ENCODE measurements at regions not wholly inside any gene's neighbourhood (a gene's known extent, or its start where the extent isn't known, plus 50 kb on each side); places are given as distances from the start of the nearest gene placed in this dataset.

GRCh38 chr9:20009606-20010005 lies 220.8 kb upstream of the SLC24A2 start:
- no peak for DNase-seq (ENCODE audit: low read depth in 2 of 3, low spot score in 1 of 3)

GRCh38 chr9:20002011-20002410 lies 213.2 kb upstream of the SLC24A2 start:
- DNase-seq (ENCODE audit: low read depth in 2 of 3, low spot score in 1 of 3): no peak

DNA sequence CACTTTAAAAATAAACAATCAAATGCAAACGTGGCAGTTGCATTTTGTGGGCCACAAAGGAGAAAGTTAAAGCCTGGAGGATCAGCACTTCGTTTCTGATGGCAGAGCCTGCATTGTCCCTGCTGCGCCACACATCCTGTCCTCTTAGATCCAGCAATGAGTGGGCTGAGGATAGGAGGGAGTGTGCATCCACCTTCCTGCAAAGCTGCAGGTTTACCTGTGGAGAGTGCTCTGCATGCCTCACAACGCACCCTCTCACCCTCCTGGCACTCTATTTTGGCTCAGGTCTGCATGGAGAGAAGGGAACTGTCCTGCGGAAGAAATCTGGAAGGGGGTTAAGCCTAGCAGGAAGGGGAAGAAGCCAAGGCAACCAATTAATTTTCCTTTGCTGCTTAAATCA lies 212.2 kb upstream of the SLC24A2 start:
- DNase-seq (ENCODE audit: low read depth in 2 of 3, low spot score in 1 of 3): no peak

DNA sequence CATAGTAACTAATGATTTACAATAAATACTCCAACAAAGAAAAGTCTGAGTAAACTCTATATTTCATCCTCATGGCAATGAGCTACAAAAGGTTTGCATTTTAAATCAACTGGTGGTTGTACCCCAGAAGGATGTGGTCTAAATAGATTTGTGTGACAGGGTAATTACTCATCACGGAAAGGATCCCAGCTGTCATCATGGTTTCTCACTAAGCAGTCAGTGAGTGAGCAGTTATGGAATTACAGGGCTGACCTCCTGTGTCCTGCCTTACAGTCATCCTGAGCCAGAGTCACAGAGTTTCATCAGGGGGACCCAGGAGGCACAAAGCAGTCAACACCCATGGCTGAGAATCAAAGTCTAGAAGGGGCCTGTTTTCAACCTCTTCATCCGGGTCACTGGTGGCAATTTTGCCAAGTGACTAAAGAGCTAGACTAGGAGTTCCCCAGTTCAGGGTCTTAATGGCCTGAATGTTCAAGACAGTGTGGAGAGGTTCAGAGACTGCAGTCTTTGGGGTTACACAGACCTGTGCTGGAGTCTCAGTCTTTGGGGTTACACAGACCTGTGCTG lies 210.7 kb upstream of the SLC24A2 start:
- DNase-seq (ENCODE audit: low read depth in 2 of 3, low spot score in 1 of 3): peak; percentile 42 to 68 (median 66)

- DNase-seq (ENCODE audit: low read depth in 2 of 3, low spot score in 1 of 3): no peak
These were observed 210.1 kb upstream of the SLC24A2 start for GRCh38 chr9:19998823-19999455.

GRCh38 chr9:19998153-19998552 lies 209.3 kb upstream of the SLC24A2 start:
- DNase-seq (ENCODE audit: low read depth in 2 of 3, low spot score in 1 of 3): peak in 1 of 3 donors; percentile 25

GRCh38 chr9:19995619-19996018 lies 206.8 kb upstream of the SLC24A2 start:
- no peak for DNase-seq (ENCODE audit: low read depth in 2 of 3, low spot score in 1 of 3)

DNA sequence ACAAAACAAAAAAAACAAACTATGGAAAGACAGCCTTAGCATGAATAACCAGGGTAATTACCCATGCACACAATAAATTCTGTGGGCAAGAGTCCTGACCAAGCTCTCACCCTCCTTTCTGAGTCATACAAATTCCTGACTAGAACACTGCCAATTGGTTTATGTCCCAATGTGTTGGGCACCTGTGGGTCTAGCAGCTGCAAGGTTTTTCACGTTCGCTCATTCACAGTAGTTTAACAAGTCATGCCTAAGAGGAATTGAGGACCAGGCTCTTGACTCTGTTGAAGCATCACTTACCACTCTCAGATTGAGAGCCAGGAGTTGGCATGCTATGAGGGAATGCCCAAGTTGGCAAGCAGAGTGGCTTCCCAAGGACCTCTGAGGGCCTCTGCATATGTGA lies 205.5 kb upstream of the SLC24A2 start:
- no peak for DNase-seq (ENCODE audit: low read depth in 2 of 3, low spot score in 1 of 3)

DNA sequence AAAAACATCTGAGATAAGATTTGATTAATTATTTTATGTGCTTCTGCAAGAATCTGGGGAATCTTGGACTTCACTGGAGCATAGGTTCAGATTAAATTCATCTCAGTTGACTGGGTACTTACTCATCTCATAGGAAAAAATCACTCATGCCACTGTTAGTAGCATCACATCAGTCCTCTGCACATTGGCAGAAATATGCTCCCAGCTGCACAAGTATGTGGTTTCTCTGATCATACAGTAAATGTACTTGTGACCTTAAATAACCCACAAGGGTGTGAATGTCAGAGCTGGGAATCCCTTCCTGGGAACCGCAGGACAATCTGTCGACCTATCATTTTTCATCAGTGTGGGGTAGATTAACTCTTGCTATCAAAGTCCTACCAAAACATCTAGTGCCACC lies 203.7 kb upstream of the SLC24A2 start:
- no peak for DNase-seq (ENCODE audit: low read depth in 2 of 3, low spot score in 1 of 3)

- DNase-seq (ENCODE audit: low read depth in 2 of 3, low spot score in 1 of 3): no peak
These were observed 200.4 kb upstream of the SLC24A2 start for GRCh38 chr9:19989213-19989612.

DNA sequence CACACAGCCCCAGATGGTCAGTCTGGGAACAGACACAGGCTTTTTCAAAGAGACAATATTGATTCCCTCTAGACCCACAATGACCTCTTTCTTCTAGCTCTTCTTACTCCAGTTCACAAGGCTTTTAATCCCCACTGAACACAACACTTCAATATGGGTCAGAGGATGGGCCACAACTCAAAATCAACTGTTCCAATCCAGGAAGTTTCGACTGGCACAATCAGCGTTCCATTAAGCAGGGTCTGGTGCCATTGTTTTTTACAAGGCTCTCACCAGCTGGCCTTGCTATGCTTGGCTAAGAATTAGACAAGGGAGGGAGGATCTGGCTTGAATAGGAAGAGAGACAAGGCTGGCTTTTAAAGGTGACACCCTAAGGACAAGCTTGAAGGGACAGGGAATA lies 199.4 kb upstream of the SLC24A2 start:
- no peak for DNase-seq (ENCODE audit: low read depth in 2 of 3, low spot score in 1 of 3)

- DNase-seq (ENCODE audit: low read depth in 2 of 3, low spot score in 1 of 3): no peak
These were observed 196.2 kb upstream of the SLC24A2 start for GRCh38 chr9:19985081-19985480.

GRCh38 chr9:19976226-19976625 lies 187.4 kb upstream of the SLC24A2 start:
- peak in 2 of 3 donors; percentile 7 to 19 for DNase-seq (ENCODE audit: low read depth in 2 of 3, low spot score in 1 of 3)

GRCh38 chr9:19975499-19975898 lies 186.7 kb upstream of the SLC24A2 start:
- DNase-seq (ENCODE audit: low read depth in 2 of 3, low spot score in 1 of 3): no peak

DNA sequence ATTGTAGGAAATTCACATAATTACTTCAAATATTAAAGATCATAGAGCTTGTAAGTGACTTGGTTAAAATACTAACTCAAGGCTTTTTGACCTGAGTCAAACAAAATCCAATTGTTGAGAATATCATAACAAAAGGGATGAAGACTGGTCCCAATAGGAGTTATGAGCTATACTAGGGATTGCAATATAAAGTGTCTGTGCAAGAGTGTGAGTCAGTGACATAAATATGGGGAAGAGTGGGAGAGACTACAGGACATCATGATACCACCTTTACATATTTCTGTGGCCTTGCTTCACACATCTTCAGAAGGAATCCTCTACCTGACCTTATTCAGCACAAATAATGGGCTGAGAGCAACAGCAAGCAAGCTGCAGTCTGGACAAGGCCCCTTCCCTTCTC lies 180.9 kb upstream of the SLC24A2 start:
- DNase-seq (ENCODE audit: low read depth in 2 of 3, low spot score in 1 of 3): no peak

DNA sequence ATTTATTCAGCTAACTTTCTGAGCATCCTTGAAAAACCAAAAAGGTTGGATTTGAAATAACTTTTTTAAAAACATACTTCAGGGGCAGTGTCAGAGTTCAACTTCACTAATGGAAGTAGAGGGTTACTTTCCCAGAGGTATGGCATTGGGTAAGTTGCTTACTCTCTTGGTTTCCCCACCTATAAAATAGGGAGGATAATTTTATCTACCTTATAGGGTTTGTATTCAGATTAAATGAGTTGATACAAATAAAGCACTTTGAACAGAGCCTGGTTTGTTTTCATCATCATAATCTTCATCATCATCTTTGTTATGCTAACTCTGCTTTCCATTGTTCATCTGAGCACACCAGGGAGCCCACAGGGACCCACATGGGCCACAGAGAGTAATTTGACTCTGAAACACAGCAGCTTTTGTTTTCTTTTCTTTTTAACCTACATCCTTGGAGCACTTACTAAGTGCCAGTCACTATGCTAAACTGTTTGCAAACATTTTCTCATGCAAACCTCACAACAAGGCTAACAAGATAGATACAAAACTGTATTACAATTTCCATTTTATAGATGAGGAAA lies 179.1 kb upstream of the SLC24A2 start:
- DNase-seq (ENCODE audit: low read depth in 2 of 3, low spot score in 1 of 3): no peak

GRCh38 chr9:19967216-19967887 lies 178.5 kb upstream of the SLC24A2 start:
- DNase-seq (ENCODE audit: low read depth in 2 of 3, low spot score in 1 of 3): no peak

GRCh38 chr9:19965336-19965735 lies 176.5 kb upstream of the SLC24A2 start:
- no peak for DNase-seq (ENCODE audit: low read depth in 2 of 3, low spot score in 1 of 3)

DNA sequence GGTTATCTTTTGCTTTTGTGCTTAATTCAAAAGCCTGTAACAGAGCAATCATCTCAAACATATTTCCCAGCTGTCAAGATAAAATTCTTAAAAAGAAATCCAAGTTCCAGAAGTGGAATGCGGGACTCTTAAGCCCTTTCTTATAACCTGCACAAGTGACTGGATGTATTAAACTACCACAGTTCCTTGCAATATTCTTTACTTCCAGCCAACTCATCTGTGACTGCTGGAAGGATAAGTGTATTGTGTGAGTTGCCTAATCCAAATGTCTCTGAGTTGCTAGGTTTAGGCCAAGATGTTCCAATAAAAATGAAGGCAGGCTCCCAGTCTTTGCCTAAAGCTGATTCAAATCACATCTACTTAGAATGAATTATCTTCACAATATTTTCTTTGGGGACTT lies 159.2 kb upstream of the SLC24A2 start:
- no peak for DNase-seq (ENCODE audit: low read depth in 2 of 3, low spot score in 1 of 3)

DNA sequence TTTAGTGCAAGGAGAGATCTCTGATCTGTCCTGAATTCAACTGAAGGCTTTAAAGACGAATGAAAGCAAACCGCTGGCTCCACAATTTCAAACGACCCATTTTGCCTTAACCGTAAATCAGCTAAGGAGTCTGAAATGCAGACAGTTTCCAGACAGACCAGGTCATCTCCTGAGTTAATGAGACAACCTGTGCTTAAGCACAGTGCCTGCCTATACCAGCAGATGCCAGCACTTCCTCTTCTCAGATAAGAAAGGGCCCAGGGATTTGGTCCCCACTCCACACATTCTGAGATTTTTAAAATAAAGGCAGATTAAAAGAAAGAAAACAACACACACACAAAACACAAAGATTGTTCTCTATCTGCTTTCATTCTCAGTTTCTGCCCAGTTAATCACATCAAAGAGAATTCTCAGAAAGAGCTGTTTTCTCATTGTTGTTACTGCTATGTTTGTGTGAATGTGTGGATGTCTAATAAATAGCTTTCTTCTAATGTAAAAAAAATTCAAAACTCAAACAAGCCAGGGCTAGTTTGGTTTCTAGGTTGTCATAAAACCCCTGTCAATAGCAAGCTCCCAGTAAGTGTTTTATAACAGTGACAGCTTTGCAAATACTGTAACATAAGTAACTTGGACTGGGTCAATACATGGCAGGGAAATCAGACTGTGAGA lies 157.7 kb upstream of the SLC24A2 start:
- DNase-seq (ENCODE audit: low read depth in 2 of 3, low spot score in 1 of 3): no peak

- no peak for DNase-seq (ENCODE audit: low read depth in 2 of 3, low spot score in 1 of 3)
These were observed 153.0 kb upstream of the SLC24A2 start for GRCh38 chr9:19941874-19942273.

Data from stimulated activated CD4-positive, alpha-beta T cell treated with anti-CD3 and anti-CD28 coated beads, Interleukin-12 subunit alpha, Interleukin-12 subunit beta, amount 100 ng/mL, for 48 hours (primary cell).